Spinal cord (tissue), 9 donors: ENCODE measurements at regions not wholly inside any gene's neighbourhood (a gene's known extent, or its start where the extent isn't known, plus 50 kb on each side); places are given as distances from the start of the nearest gene placed in this dataset.
"Not testable (repeated sequence)": the region's sequence is repeated elsewhere in the genome, so short reads cannot be mapped to it uniquely, and the experiment has no call there.

ENCODE experiments used
- DNase-seq, 6 donors: peaks; one replicate each; pipeline versions ENCODE4 v3.0.0 to v3.0.0-alpha.2; 2013 to 2015; ENCODE audit warnings: low spot score in 6 of 6, low read depth in 4 of 6
- H3K27ac ChIP-seq: one replicate; pipeline ENCODE4 v1.5.1; 2013; ENCODE audit warnings: low read depth, low read length, control low read depth
- H3K27me3 ChIP-seq: one replicate; pipeline ENCODE4 v1.6.1; 2013; ENCODE audit warnings: low read length; ENCODE audit not compliant: control insufficient read depth, insufficient read depth
- H3K36me3 ChIP-seq: one replicate; pipeline ENCODE4 v1.6.1; 2013; ENCODE audit warnings: low read length; ENCODE audit not compliant: control insufficient read depth, insufficient read depth
- H3K4me1 ChIP-seq: one replicate; pipeline ENCODE4 v1.6.1; 2013; ENCODE audit warnings: low read length; ENCODE audit not compliant: control insufficient read depth, insufficient read depth
- H3K4me3 ChIP-seq: one replicate; pipeline ENCODE4 v1.5.1; 2013; ENCODE audit warnings: low read depth, low read length, control low read depth
- H3K9me3 ChIP-seq: one replicate; pipeline ENCODE4 v1.6.1; 2013; ENCODE audit warnings: low read length; ENCODE audit not compliant: control insufficient read depth, insufficient read depth
- WGBS: methylation state at CpG from one replicate; pipeline ENCODE4 v1.1.5; 2013; ENCODE audit warnings: missing lambda C conversion rate; ENCODE audit not compliant: insufficient coverage; 5-methylcytosine and 5-hydroxymethylcytosine counted together
- donor health status: healthy.

DNA sequence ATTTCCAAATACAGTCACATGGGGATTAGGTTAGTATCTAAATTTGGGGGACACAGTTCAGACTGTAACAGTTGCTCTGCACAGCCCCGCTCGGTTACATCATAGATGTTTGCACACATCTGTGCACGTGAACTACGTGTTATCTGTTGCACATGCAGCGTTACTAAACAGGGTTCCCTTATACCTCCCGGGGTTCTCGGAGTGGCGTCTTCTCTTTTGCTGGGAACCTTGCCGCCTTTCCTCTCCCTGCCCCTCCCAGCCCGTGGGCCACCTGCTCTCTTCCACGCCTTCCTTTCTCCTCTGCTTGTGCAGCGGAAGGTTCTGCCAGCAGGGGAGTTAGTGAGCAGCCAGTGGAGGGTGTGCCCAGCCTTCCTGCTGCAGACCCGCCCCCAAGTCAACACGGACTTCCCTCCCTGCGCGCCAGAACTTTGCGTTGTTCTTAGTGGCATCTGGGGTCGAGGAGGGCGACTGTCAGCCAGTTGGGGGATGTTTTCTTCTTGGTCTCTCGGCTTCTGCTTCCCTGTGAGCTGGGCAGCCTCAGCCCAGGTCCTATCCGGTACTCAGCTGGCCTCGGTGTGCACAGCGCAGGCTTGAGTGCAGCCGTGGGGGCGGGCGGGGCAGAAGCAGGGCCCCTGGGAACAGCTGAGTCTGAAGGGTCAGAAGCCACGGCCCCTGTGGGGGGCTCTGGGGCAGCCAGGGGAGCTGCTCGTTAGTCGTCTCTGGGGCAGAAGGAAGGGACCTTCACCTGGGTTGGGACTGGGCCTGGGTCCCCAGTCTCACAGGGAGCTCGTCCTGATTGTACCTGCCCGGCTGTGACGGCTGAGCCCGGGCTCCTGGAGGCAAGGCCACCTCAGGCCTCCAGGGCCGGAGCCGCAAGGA is 146.7 kb downstream of the IGLL1 start:
- H3K27ac ChIP-seq, H3K9me3 ChIP-seq, H3K36me3 ChIP-seq, H3K27me3 ChIP-seq, H3K4me3 ChIP-seq: not testable (repeated sequence)
- DNase-seq = peak in 2 of 6 donors; percentile 66 to 74
- H3K4me1 ChIP-seq = peaks cover 42% of the 10 kb centered on the region
- 36% methylated on average over 23 of the region's 35 CpGs for WGBS

- H3K4me3 ChIP-seq = not testable (repeated sequence)
Observed at GRCh38 chr22:23432719-23433118, 147.4 kb downstream of the IGLL1 start.

DNA sequence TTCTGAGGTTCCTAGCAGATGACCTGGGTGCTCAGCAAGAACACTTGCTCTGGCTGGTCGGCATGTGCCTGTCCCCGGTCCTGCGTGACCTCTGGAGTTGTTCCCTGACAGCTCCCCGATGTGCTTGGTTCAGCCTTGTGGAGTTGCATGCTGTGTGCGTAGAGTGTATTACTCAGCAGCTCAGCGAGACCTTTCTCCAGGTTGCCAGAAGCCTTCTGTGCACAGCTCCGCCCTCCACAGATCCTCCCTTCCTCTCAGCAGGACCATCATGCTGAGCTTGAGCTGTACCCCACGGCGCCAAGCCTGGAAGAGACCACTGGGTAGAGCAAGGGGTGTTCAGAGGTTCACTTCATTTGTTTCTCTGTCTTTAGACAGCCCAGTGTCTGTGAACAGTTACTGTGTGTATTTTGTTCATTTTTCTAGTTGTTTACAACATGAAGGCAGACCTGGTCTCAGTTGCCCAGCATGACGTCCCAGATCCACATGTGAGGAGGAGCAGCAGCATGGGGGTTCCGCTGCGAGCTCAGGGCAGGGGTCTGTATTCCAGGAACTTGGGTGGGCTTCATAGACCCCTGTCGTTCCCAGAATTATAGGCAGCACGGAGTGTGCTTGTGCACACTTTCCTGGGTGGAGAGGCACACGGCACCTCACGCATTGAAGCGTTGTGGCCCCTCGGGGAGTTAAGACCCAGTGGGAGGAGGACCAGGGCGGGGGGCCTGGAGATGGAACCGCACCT is 148.6 kb downstream of the IGLL1 start:
- peaks cover 4% of the 10 kb centered on the region for H3K9me3 ChIP-seq
- H3K27me3 ChIP-seq = no peaks in the 10 kb centered on the region
- no peak overlapping the region for H3K4me3 ChIP-seq
- H3K4me1 ChIP-seq = peaks cover 36% of the 10 kb centered on the region
- 67% methylated on average over 17 of the region's 20 CpGs for WGBS
- no peak overlapping the region for H3K27ac ChIP-seq
- no peaks in the 10 kb centered on the region for H3K36me3 ChIP-seq
- DNase-seq = peak in 2 of 6 donors; percentile 44 to 82

More at GRCh38 chr22:23432719-23433118, 147.4 kb downstream of the IGLL1 start:
- not testable (repeated sequence) for H3K9me3 ChIP-seq, H3K27ac ChIP-seq, H3K36me3 ChIP-seq, H3K27me3 ChIP-seq
- peak in 1 of 6 donors; percentile 4 for DNase-seq
- peaks cover 42% of the 10 kb centered on the region for H3K4me1 ChIP-seq
- 85% methylated on average over 7 of the region's 10 CpGs for WGBS

DNA sequence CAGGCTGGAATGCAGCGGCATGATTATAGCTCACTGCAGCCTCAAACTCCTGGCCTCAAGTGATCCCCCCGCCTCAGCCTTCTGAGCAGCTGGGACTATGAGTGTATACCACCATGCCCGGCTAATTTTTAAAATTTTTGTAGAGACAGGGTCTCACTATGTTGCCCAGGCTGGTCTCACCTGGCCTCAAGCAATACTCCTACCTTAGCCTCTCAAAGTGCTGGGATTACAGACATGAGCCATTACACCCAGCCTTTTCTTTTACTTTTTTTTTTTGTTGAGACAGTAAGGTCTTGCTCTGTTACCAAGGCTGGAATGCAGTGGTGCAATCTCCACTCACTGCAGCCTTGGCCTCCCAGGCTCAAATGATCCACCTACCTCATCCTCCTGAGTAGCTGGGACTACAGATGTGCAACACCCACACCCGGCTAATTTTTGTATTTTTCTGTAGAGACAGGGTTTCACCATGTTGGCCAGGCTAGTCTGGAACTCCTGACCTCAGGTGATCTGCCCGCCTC is 155.5 kb downstream of the IGLL1 start:
- 91% methylated on average over 5 of the region's 5 CpGs for WGBS
- H3K4me1 ChIP-seq, H3K27ac ChIP-seq, H3K4me3 ChIP-seq, H3K36me3 ChIP-seq, DNase-seq, H3K27me3 ChIP-seq, H3K9me3 ChIP-seq: not testable (repeated sequence)

- Histone ChIP-seq H3K36me3 (no peaks in the 10 kb centered on the region), H3K4me1 (no peaks in the 10 kb centered on the region), H3K4me3 (no peak overlapping the region), H3K27me3 (no peaks in the 10 kb centered on the region), H3K9me3 (peaks cover 2% of the 10 kb centered on the region), H3K27ac (no peak overlapping the region)
- no peak for DNase-seq
- WGBS = 75% methylated on average over 3 of the region's 7 CpGs
Observed at GRCh38 chr22:23424031-23424430, 156.1 kb downstream of the IGLL1 start.

DNA sequence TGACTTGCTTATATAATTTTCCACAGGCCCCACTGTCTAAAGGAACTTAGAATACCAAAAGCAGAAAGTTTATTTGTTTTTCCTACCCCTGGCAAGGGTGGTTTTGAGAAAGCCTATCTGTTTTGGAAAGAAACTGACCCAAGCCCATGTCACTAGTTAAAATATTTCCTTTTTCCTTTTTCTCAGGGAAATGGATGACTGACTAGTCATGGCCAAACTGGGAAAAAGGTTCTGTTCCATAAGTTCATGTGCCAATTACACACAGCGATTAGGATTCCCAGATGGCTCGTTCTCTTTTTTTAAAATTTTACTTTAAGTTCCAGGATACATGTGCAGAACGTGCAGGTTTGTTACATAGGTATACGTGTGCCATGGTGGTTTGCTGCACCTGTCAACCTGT is 157.8 kb downstream of the IGLL1 start:
- not testable (repeated sequence) for H3K4me1 ChIP-seq, H3K27me3 ChIP-seq, H3K9me3 ChIP-seq, DNase-seq, H3K36me3 ChIP-seq, H3K4me3 ChIP-seq, H3K27ac ChIP-seq
- no CpG with 5 or more reads among the region's 4 CpGs for WGBS

DNA sequence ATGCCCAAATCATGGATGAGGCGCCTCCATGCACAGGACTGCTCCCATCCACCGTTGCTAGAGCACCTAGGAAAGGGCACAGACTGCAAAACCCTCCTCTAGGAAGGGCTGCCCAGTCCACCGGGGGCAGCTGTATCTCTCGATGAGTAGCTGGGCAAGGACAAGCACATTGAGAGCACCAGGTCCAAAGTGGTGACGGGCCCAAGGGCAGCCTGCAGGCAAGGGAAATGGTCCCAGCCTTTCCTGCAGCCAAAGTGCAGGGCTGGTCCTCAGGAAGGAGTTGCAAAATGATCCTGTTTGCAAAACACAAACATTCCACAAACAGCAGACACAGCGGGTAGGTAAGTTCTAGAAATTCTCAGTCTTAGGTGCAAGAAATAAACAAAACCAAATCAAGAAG is 158.8 kb downstream of the IGLL1 start:
- WGBS = 87% methylated on average over 5 of the region's 6 CpGs
- not testable (repeated sequence) for H3K4me1 ChIP-seq, DNase-seq, H3K27ac ChIP-seq, H3K9me3 ChIP-seq, H3K27me3 ChIP-seq, H3K4me3 ChIP-seq, H3K36me3 ChIP-seq

DNA sequence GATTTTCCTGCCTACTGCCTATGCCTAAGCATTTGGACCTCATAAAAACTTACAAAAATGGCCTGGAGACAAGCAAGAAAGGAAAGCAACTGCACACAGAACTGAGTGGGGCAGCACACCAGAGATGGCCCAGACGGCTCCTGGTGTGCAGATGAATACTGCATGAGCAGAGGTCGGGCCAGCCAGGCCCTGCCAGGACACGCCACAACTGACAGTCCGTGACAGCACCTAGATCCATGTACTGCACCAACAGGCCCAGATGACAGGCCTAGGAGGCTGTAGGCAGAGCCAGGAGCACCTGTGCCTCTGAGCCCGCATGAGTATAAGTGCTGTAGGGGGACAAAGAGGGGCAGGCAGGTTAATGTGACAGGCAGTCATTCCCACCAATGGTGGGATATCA is 160.2 kb downstream of the IGLL1 start:
- no peak overlapping the region for H3K4me3 ChIP-seq
- H3K27ac ChIP-seq = no peak overlapping the region
- H3K4me1 ChIP-seq = no peaks in the 10 kb centered on the region
- no peaks in the 10 kb centered on the region for H3K27me3 ChIP-seq
- DNase-seq = no peak
- no peaks in the 10 kb centered on the region for H3K9me3 ChIP-seq
- 81% methylated on average over 5 of the region's 5 CpGs for whole genome bisulfite sequencing
- no peaks in the 10 kb centered on the region for H3K36me3 ChIP-seq

GRCh38 chr22:23419171-23419570 is 160.9 kb downstream of the IGLL1 start:
- no peak for DNase-seq
- WGBS = 100% methylated on average over 2 of the region's 4 CpGs
- Histone ChIP-seq H3K9me3 (no peaks in the 10 kb centered on the region), H3K4me1 (no peaks in the 10 kb centered on the region), H3K4me3 (no peak overlapping the region), H3K36me3 (no peaks in the 10 kb centered on the region), H3K27ac (no peak overlapping the region), H3K27me3 (no peaks in the 10 kb centered on the region)
